GM12873 (cell line): ENCODE measurements at regions not wholly inside any gene's neighbourhood (a gene's known extent, or its start where the extent isn't known, plus 50 kb on each side); places are given as distances from the start of the nearest gene placed in this dataset.

ENCODE experiments used
- CTCF ChIP-seq: IDR thresholded peaks from 2 replicates; pipeline ENCODE4 v1.5.1; 2012; ENCODE audit warnings: low read depth, mild to moderate bottlenecking, moderate library complexity, low read length, control low read depth; ENCODE audit not compliant: insufficient read depth; ENCODE audit errors: missing control alignments

DNA sequence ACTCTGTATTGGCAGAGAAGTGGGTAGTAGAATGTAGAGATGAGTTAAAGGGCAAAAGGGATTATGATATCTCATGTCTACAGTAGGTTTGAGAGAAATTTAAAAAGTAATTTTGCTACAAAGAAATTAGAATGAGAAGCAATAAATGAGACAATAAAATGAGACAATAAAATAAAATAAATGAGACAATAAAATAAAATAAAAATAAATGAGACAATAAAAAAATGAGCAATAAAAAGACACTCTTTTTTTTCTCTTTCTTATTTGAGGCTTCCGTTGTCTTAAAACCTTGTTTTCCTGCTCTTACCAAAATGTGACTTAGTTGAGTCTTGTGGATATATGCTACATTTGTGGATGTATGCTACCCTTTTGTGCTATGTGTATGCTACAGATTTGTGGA lies 615.4 kb upstream of the PKDCC start:
- no peak for TF ChIP-seq CTCF

GRCh38 chr2:41434991-41435390 lies 612.8 kb upstream of the PKDCC start:
- no peak for TF ChIP-seq CTCF

GRCh38 chr2:41441958-41442357 lies 605.9 kb upstream of the PKDCC start:
- no peak for TF ChIP-seq CTCF

GRCh38 chr2:41445865-41446264 lies 602.0 kb upstream of the PKDCC start:
- TF ChIP-seq CTCF = no peak

- no peak for TF ChIP-seq CTCF
These were observed 601.6 kb upstream of the PKDCC start for GRCh38 chr2:41446266-41446665.

DNA sequence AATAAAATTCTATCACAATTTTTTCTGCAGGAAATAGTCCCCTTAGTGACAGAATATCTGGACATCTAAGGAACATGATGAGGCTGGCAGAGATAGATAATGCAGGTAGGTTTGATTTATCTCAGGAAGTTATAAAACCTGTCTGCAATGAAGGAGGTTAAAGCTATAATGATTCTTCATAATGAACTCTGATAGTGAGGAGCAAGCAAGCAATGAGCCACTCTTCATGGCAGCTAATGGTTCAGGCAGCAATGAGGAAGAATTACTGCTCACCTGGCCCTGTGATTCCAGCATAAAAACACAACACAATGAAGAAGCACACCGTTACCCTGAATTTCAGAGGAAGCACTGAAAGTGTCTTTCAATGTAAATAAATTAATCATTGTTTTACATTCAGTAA lies 599.6 kb upstream of the PKDCC start:
- no peak for TF ChIP-seq CTCF

- no peak for TF ChIP-seq CTCF
These were observed 590.8 kb upstream of the PKDCC start for GRCh38 chr2:41457026-41457425.
